ENCODE measurements at regions not wholly inside any gene's neighbourhood (a gene's known extent, or its start where the extent isn't known, plus 50 kb on each side); places are given as distances from the start of the nearest gene placed in this dataset.

DNA sequence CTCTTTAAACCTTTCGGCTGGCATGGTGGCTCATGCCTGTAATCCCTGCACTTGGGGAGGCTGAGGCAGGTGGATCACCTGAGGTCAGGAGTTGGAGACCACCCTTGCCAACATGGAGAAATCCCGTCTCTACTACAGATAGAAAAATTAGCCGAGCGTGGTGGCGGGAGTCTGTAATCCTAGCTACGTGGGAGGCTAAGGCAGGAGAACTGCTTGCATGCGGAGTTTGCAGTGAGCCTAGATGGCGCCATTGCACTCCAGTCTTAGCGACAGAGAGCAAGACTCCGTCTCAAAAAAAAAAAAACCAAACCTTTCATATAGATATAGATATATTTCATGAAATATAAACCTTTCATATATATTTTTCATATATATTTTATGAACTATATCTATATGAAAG lies 864.7 kb downstream of the TRIB2 start (continued):
- TF ChIP-seq, protein P1, sequence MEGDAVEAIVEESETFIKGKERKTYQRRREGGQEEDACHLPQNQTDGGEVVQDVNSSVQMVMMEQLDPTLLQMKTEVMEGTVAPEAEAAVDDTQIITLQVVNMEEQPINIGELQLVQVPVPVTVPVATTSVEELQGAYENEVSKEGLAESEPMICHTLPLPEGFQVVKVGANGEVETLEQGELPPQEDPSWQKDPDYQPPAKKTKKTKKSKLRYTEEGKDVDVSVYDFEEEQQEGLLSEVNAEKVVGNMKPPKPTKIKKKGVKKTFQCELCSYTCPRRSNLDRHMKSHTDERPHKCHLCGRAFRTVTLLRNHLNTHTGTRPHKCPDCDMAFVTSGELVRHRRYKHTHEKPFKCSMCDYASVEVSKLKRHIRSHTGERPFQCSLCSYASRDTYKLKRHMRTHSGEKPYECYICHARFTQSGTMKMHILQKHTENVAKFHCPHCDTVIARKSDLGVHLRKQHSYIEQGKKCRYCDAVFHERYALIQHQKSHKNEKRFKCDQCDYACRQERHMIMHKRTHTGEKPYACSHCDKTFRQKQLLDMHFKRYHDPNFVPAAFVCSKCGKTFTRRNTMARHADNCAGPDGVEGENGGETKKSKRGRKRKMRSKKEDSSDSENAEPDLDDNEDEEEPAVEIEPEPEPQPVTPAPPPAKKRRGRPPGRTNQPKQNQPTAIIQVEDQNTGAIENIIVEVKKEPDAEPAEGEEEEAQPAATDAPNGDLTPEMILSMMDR (IDR thresholded peaks at IDR 0.05; ENCODE audit: control extremely low read depth in 1 of 3, insufficient read depth in 1 of 3, low read depth in 1 of 3, low read length in 3 of 3), result peak; percentile 36 to 73 (median 50)
- peak; percentile 54 to 69 for TF ChIP-seq RAD21 (IDR thresholded peaks at IDR 0.05 in 1 of 2, conservative IDR thresholded peaks at IDR 0.05 in 1 of 2; ENCODE audit: low read depth in 2 of 2, low read length in 2 of 2)

All from H1 (cell line).